Heart left ventricle (tissue), 16 donors: ENCODE measurements at regions not wholly inside any gene's neighbourhood (a gene's known extent, or its start where the extent isn't known, plus 50 kb on each side); places are given as distances from the start of the nearest gene placed in this dataset.

Experiments
- ATAC-seq, 4 donors: fragments of 200-7000 bp; cut with Tn5 transposase; one replicate each; pipeline ENCODE4 v1.9.1; 2020 to 2022; ENCODE audit warnings: moderate library complexity in 4 of 4, mild to moderate bottlenecking in 3 of 4, moderate number of reproducible peaks in 1 of 4
- DNase-seq, 5 donors: peaks; one replicate each; pipeline ENCODE4 v3.0.0-alpha.2; 2020
- H3K27ac ChIP-seq, 12 donors: fragments of 200-600 bp; sonication (generic) in 4 of 12; one replicate each; pipeline versions ENCODE4 v1.5.0 to v1.8.0; 2016 to 2022; ENCODE audit warnings: mild to moderate bottlenecking in 2 of 12
- H3K27me3 ChIP-seq, 9 donors: fragments of 200-600 bp; sonication (generic) in 2 of 9; one replicate each; pipeline versions ENCODE4 v1.5.1 to v1.8.0; 2016 to 2022; ENCODE audit warnings: mild to moderate bottlenecking in 3 of 9
- H3K36me3 ChIP-seq, 9 donors: fragments of 200-600 bp; sonication (generic) in 2 of 9; one replicate each; pipeline versions ENCODE4 v1.5.0 to v1.8.0; 2018 to 2022; ENCODE audit warnings: mild to moderate bottlenecking in 2 of 9
- H3K4me1 ChIP-seq, 12 donors: fragments of 200-600 bp; sonication (generic) in 4 of 12; one replicate each; pipeline versions ENCODE4 v1.5.0 to v1.8.0; 2016 to 2022; ENCODE audit warnings: mild to moderate bottlenecking in 3 of 12
- H3K4me3 ChIP-seq, 12 donors: fragments of 200-600 bp; sonication (generic) in 4 of 12; one replicate each; pipeline versions ENCODE4 v1.5.0 to v1.8.0; 2017 to 2022; ENCODE audit warnings: mild to moderate bottlenecking in 9 of 12, moderate library complexity in 4 of 12
- H3K9me3 ChIP-seq, 12 donors: fragments of 200-600 bp; sonication (generic) in 4 of 12; one replicate each; pipeline versions ENCODE4 v1.5.0 to v1.8.0; 2016 to 2022; ENCODE audit warnings: mild to moderate bottlenecking in 1 of 12
- CTCF ChIP-seq, 12 donors: fragments of 200-600 bp; sonication (generic) in 4 of 12; IDR thresholded peaks; one replicate each; pipeline versions ENCODE4 v1.5.0 to v1.8.0; 2018 to 2022; ENCODE audit warnings: antibody characterized with exemption in 12 of 12, mild to moderate bottlenecking in 5 of 12
- POLR2A ChIP-seq, 2 donors: fragments of 450-650 bp; IDR thresholded peaks; one replicate each; pipeline ENCODE4 v1.6.1; 2017; ENCODE audit warnings: antibody characterized with exemption in 2 of 2, mild to moderate bottlenecking in 2 of 2, moderate library complexity in 2 of 2
- WGBS, 4 donors: extraction: QIAGEN DNeasy Blood & Tissue Kit in 2 of 4; methylation state at CpG; one replicate each; pipeline versions ENCODE4 v1.1.5 to v1.1.7; 2013 to 2018; 5-methylcytosine and 5-hydroxymethylcytosine counted together
- intact Hi-C, 10 donors: fragments of 100-400 bp; cut with DNase I; formaldehyde crosslinking; loops; one replicate each; pipeline versions ENCODE4 v1.11.1 to v1.14.2; 2022
- donor health status: ischemic (EF 13 %, LVEDD 7.1; RV severe dilation, severe dysfunction).
- donor health status: healthy with polysubstance abuse.
- donor health status: DM: no; HTN: yes; CAD: no.
- donor health status: DM: no; HTN: no; CAD: no.
- donor health status: ischemic (EF 25% LVEDD 6.9; RV normal size, moderate dysfunction).
- donor health status: ischemic (EF 25% LVEDD 5.7; RV mildly dilated, moderate dysfunction).
- donor health status: healthy.
- donor health status: DM: yes; HTN: yes; CAD: no.
- donor health status: ischemic (EF 35%, LVEDD 5.7; RV mildly dilated, moderate dysfunction).
- donor health status: nonischemic (EF 11% LVEDD 7.7; RV severe dilation, severe dysfunction).
- donor health status: DM: yes; HTN: yes; CAD: no.
- donor health status: PGD.
- donor health status: ischemic (EF 29% LVEDD 5.4; RV normal size, mild dysfunction).
- donor health status: nonischemic (EF 23%, LVEDD 6.1; RV moderate dilation, normal function).

GRCh38 chr1:213650603-213651002 lies 337.2 kb upstream of the PROX1 start:
- 58 to 73% (median 61%) methylated on average over 2 of the region's 2 CpGs for WGBS, 4 donors
- DNase-seq: no peak
- no peak overlapping the region for H3K4me3 ChIP-seq
- H3K27ac ChIP-seq: no peak overlapping the region
- ATAC-seq: no peak
- TF ChIP-seq POLR2A (IDR thresholded peaks at IDR 0.05) (no peak), CTCF (IDR thresholded peaks at IDR 0.05) (no peak)
- H3K9me3 ChIP-seq: no peaks in the 10 kb centered on the region
- intact Hi-C loops: no loop called here
- H3K4me1 ChIP-seq: no peaks in the 10 kb centered on the region
- peaks cover 0 to 9% (median 0%) of the 10 kb centered on the region in 9 donors for H3K27me3 ChIP-seq
- H3K36me3 ChIP-seq: no peaks in the 10 kb centered on the region

GRCh38 chr1:213651077-213651476 lies 336.7 kb upstream of the PROX1 start:
- Histone ChIP-seq H3K36me3 (no peaks in the 10 kb centered on the region), H3K27ac (no peak overlapping the region), H3K9me3 (no peaks in the 10 kb centered on the region), H3K4me1 (no peaks in the 10 kb centered on the region), H3K4me3 (no peak overlapping the region), H3K27me3 (peaks cover 0 to 9% (median 0%) of the 10 kb centered on the region in 9 donors)
- 54 to 74% (median 68%) methylated on average over 4 of the region's 4 CpGs for WGBS, 4 donors
- TF ChIP-seq CTCF (IDR thresholded peaks at IDR 0.05) (no peak), POLR2A (IDR thresholded peaks at IDR 0.05) (no peak)
- no peak for ATAC-seq
- intact Hi-C loops: no loop called here
- no peak for DNase-seq

- H3K36me3 ChIP-seq: no peaks in the 10 kb centered on the region
- H3K4me3 ChIP-seq: no peak overlapping the region
- intact Hi-C loops: no loop called here
- no peak for TF ChIP-seq POLR2A (IDR thresholded peaks at IDR 0.05)
- no peak overlapping the region for H3K27ac ChIP-seq
- no peak for ATAC-seq
- no peak for DNase-seq
- 86 to 89% (median 88%) methylated on average over 4 of the region's 4 CpGs for WGBS, 4 donors
- peaks cover 0 to 9% (median 0%) of the 10 kb centered on the region in 9 donors for H3K27me3 ChIP-seq
- no peaks in the 10 kb centered on the region for H3K9me3 ChIP-seq
- no peaks in the 10 kb centered on the region for H3K4me1 ChIP-seq
These were observed 335.7 kb upstream of the PROX1 start for GRCh38 chr1:213652109-213652508.

- no peak for TF ChIP-seq POLR2A (IDR thresholded peaks at IDR 0.05)
- TF ChIP-seq CTCF (IDR thresholded peaks at IDR 0.05): no peak
- intact Hi-C loops: no loop called here
- no peaks in the 10 kb centered on the region for H3K9me3 ChIP-seq
- ATAC-seq (no peak), DNase-seq (no peak)
- no peaks in the 10 kb centered on the region for H3K36me3 ChIP-seq
- H3K4me1 ChIP-seq: no peaks in the 10 kb centered on the region
- peaks cover 0 to 6% (median 0%) of the 10 kb centered on the region in 9 donors for H3K27me3 ChIP-seq
- 59 to 67% (median 62%) methylated on average over 3 of the region's 3 CpGs for WGBS, 4 donors
- no peak overlapping the region for H3K4me3 ChIP-seq
- no peak overlapping the region for H3K27ac ChIP-seq
These were observed 331.7 kb upstream of the PROX1 start for GRCh38 chr1:213656039-213656438.

- Histone ChIP-seq H3K9me3 (no peaks in the 10 kb centered on the region), H3K4me1 (no peaks in the 10 kb centered on the region), H3K36me3 (no peaks in the 10 kb centered on the region), H3K27ac (no peak overlapping the region), H3K27me3 (peaks cover 0 to 6% (median 0%) of the 10 kb centered on the region in 9 donors), H3K4me3 (no peak overlapping the region)
- ATAC-seq: no peak
- intact Hi-C loops: no loop called here
- WGBS, 4 donors: 50 to 58% (median 56%) methylated on average over 3 of the region's 3 CpGs
- no peak for DNase-seq
- TF ChIP-seq CTCF (IDR thresholded peaks at IDR 0.05) (no peak), POLR2A (IDR thresholded peaks at IDR 0.05) (no peak)
These were observed 331.3 kb upstream of the PROX1 start for GRCh38 chr1:213656503-213656902.
